Ureter (tissue), 1 donor: ENCODE measurements at regions not wholly inside any gene's neighbourhood (a gene's known extent, or its start where the extent isn't known, plus 50 kb on each side); places are given as distances from the start of the nearest gene placed in this dataset.
"Not testable (repeated sequence)": the region's sequence is repeated elsewhere in the genome, so short reads cannot be mapped to it uniquely, and the experiment has no call there.

ENCODE experiments used
- DNase-seq: peaks from one replicate; pipeline ENCODE4 v3.0.0-alpha.2; 2020; ENCODE audit warnings: low spot score
- donor health status: DM: yes; HTN: yes; CAD: no.

- no peak for DNase-seq
Measured at GRCh38 chr6:103791458-103791857, 1068.3 kb downstream of the HACE1 start.

DNA sequence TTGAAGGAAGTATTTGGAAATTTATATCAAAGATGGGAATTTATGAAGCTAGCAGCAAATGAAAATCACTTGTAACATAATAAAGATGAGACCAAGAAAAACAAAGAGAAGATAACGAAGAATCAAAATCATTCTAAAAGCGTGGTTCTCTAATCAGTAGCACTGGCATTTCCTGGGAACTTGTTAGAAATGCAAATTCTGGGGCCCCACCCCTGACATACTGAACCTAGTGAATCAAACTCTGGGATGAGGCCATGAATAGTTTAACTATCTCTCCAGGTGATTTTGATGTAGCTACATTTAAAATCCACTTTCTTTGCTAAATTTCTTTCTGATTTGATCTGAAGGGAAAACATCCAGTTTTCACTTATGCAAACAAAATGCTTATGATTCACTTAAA, 1075.6 kb downstream of the HACE1 start:
- no peak for DNase-seq

GRCh38 chr6:103783329-103783728, 1076.4 kb downstream of the HACE1 start:
- no peak for DNase-seq

DNA sequence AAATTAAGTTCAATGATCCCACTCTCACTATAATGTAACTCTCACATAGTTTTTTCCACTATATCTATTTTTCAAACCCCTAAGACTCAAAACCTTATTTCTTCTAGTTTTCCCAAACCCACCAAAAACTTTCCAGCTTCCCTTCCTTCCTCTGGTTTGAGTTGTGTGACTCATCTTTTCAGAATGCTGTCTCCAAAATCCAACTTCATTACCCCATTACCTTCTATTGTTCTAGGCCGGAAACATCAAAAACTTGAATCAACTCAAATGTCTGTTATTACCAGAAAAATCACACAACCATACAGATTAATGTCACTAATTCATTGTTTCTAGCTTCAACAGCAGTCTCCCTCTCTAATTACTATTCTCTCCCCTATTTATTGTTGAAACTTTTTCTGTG, 1090.3 kb downstream of the HACE1 start:
- DNase-seq, result no peak

- no peak for DNase-seq
Measured at GRCh38 chr6:103750603-103751002, 1109.1 kb downstream of the HACE1 start.

DNA sequence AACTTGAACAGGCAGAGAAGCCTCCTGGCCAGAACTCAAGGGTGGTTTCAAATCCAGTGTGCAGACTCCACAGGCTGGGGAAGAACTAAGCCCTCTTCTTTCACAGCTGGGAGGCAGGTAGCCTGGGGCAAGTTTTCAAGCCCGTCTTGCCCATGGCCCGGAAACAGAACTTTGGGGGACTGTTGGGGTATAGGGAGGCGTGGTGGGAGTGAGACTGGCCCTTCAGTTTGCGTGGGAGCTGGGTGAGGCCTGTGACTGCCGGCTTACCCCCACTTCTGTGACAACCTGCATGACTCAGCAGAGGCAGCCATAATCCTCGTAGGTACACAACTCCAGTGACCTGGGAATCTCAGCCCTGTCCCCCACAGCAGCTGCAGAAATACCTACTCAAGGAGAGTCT, 1125.7 kb downstream of the HACE1 start:
- no peak for DNase-seq

DNA sequence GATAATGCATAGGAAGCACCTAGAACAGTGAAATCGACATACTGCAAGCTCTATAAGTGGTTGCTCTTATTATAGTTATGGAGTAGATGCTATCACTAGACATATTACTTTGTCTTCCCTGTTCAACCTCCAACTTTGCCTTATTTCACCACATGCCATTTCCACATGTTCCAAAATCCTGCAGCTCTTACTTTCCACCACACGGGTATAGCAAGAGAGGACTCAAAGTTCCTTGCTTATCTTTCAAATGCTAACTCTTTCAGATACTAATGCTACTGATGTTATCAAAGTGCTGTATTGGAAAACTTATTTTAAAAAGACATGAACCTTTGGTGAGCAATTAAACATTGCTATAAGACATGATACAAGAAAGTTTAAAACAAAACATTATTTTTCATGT, 1130.1 kb downstream of the HACE1 start:
- DNase-seq, result no peak

- no peak for DNase-seq
Measured at GRCh38 chr6:103723438-103724322, 1136.0 kb downstream of the HACE1 start.

GRCh38 chr6:103722683-103723082, 1137.0 kb downstream of the HACE1 start:
- DNase-seq, result no peak

DNA sequence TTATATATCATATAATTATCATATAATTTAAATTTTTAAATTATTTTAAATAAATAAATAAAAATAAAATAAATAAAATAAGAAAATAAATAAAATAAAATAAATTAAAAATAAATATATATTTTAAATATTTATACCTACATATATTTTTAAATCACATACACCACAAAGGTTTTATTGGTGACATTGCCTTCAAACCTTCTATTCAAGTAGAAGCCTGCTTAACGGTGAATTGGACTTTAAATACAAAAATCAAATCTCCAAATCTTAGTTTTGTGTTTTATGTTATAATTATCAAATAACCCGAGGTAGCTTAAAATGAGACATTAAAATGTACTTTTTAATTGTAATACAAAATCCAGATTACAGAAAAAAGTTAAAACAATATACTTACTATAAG, 1137.8 kb downstream of the HACE1 start:
- no peak for DNase-seq

- no peak for DNase-seq
Measured at GRCh38 chr6:103720393-103720792, 1139.3 kb downstream of the HACE1 start.

DNA sequence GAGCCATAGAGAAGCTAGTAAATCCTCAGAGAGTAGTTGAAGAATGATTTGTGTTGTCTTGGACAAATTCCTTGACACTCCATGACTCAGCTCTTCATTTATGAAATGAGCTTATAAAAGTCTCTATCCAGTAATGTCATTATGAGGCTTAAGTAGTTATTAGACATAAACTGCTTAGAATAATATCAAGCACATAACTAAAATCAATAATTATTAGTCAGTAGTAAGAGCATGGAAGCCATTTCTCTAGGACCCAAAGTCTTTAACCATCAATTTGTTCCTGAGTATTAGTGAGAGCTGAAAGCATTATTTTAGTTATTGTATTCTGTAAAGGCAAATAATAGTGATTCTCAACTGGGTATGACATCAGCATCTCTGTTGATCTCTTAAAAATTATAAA, 1140.2 kb downstream of the HACE1 start:
- no peak for DNase-seq

- DNase-seq, result no peak
Measured at GRCh38 chr6:103715269-103715668, 1144.5 kb downstream of the HACE1 start.

GRCh38 chr6:103709236-103709635, 1150.5 kb downstream of the HACE1 start:
- not testable (repeated sequence) for DNase-seq

DNA sequence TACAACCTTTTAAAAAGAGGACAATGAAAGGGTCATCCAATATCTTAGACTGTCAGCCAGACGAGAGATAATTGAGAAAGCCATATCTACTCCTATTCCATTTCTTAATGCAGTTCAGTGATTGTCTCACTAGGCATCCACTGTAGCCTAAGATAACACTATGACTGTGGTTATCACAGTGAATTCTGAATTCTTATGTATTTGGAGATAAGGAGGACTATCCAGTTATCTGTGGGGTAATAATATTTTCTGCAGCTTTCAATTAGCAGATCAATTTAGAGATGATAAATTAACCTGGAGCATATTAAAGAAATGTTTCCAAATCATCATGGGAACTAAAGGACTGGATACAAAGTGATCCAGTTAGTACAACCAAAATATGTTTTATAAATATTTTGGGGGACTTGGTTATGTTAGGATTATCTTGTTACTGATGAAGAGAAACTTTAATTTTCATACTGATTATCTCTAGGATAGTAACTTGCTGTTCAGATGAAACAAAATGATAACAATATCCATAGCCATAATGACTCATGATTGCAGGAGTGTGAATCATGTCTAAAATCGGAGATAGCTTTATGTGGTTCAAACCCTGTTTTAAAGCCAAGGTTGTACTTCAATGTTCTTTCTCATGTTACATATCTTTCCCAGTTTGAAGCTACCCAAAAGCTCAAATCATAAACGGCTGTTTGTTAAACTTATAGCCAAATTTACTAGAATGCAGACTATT, 1152.0 kb downstream of the HACE1 start:
- no peak for DNase-seq

DNA sequence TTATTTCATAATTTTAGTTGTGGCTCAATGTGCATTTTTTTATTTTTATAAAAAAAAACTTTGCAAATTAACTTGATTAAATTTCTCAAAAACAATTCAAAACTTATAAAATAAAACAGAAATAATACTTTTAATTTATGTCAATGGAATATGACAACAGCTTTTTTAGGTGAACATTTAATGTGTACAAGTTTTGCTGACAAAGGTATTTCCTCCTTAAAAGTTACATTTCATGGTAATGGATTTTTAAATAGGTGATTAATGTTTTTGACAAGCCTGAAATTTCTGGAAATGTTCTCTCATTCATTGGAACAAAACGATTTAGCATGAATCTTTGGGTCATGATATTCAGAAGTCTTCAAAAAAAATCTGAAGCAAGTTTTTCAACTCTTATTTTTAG, 1160.0 kb downstream of the HACE1 start:
- no peak for DNase-seq

DNA sequence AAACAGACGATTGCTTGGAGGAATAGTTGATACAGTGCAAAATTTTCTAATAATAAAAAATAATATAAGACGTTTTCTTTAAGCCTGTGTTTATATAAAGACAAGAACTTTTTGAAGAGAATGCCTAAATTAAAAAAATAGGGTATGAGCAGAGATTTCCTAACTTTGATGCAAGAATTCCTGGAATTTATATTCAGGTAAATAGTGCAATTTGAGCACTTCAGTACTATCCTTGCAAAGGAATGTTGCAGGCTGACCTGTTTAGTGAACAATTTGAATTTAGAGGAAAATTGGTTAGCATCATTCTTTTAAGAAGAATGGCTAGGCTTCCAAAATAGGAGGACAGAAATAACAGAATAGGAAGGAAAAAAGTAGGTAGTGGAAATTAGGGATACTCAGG, 1172.3 kb downstream of the HACE1 start:
- DNase-seq, result no peak

DNA sequence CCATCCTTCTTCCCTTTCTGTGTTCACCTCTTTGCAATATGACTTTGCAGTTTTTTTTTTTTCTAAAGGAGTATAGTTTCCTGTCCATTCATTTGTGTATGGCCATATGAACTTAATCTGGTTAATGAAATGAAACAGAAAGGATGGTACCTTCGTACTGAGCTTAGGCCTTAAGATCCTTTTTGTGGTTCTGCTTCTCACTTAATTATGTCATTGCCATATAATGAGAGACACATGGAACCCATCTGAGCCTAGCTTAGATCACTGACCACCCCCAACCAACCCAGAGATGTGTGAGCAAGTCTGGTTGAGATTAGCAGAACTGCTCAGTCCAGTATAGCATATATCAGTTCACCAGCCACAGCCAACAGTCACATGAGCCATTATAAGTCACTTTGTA, 1179.6 kb downstream of the HACE1 start:
- DNase-seq, result no peak

DNA sequence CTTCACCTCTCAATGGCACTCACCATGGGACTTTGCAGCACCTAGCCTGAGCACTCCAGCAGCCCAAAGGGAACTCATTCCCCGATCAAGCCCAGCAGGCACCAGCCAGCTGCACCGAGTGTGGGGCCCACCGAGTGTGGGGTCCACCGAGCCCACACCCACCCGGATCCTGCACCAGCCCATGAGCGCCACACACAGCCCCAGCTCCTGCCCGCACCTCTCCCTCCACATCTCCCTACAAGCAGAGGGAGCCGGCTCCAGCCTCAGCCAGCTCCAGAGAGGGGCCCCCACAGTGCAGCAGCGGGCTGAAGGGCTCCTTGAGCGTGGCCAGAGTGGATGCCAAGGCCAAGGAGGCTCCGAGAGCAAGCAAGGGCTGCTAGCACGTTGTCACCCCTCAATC, 1182.4 kb downstream of the HACE1 start:
- DNase-seq, result no peak

- no peak for DNase-seq
Measured at GRCh38 chr6:103675807-103676406, 1183.8 kb downstream of the HACE1 start.

DNA sequence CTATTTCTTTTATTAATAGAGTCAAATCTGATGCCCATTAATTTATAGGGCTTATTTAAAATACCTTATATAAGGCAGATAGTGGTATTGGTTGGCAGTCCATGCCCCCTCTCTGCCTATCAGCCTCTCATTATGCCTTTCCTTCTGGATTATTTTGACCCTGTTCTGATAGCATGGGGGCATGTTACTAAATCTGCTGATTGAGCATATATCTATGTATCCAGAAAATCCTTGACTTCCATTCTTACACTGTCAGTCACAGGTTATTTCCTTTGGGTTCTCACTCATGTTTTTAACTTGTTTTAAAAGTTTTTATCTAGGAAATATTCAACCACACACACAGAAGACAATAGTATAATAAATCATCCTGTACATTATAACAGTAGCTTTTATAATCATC, 1184.9 kb downstream of the HACE1 start:
- no peak for DNase-seq

- DNase-seq, result no peak
Measured at GRCh38 chr6:103672169-103672568, 1187.5 kb downstream of the HACE1 start.

DNA sequence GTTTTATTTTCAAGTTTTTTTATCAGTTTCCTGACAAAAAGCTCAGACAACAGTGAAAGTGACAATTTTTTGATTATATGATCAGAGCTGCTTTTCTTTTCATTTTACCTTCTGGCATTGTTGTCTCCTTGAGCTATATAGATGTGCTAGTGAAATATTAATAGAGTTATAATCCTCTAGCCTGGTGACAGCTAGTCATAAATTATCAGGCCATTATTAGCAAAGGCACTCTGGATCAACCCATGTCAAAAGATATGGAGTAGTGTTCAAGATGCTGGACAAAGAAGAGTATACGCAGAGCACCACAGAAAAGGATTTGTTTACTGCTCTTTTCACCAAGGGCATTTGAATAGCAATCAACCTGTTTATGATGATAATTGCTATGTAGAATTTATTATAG, 1230.1 kb downstream of the HACE1 start:
- no peak for DNase-seq
